IMR-90 (cell line): ENCODE measurements at regions not wholly inside any gene's neighbourhood (a gene's known extent, or its start where the extent isn't known, plus 50 kb on each side); places are given as distances from the start of the nearest gene placed in this dataset.

Experiments used
- ATAC-seq: fragments of 200-7000 bp; cut with Tn5 transposase; 2 replicates; pipeline ENCODE4 v1.9.1; 2020; ENCODE audit warnings: low read depth, mild to moderate bottlenecking, moderate library complexity
- BruUV-seq: library from RNA; stranded (reverse); fragments of 400-500 nt; replicated peaks from 2 replicates; lab custom pipeline; 2021; lab: Mats Ljungman, UMichigan
- CTCF ChIA-PET: fragments of 300-600 bp; formaldehyde crosslinking; extraction: SDS; loops from one replicate; lab custom pipeline; 2021; ENCODE audit warnings: antibody characterized with exemption; lab: Yijun Ruan, JAX
- POLR2A ChIA-PET: fragments of 300-600 bp; sonication (Branson Sonifier 250); formaldehyde crosslinking; loops from one replicate; lab custom pipeline; 2022; ENCODE audit warnings: antibody characterized with exemption; ENCODE audit not compliant: unreplicated experiment; lab: Charles Lee
- DNase-seq: peaks from one replicate; pipeline ENCODE4 v3.0.0; 2013
- H2AFZ ChIP-seq: replicated peaks from 2 replicates; pipeline ENCODE3; 2013; ENCODE audit warnings: low read length, mild to moderate bottlenecking; ENCODE audit not compliant: poor library complexity
- H2AK5ac ChIP-seq: 2 replicates; pipeline ENCODE4 v1.6.1; 2013; ENCODE audit warnings: low read depth, low read length, inconsistent platforms
- H2AK9ac ChIP-seq: replicated peaks from 2 replicates; pipeline ENCODE3; 2013; ENCODE audit warnings: mild to moderate bottlenecking, low read depth, low read length, moderate library complexity; ENCODE audit not compliant: poor library complexity
- H2BK120ac ChIP-seq: 2 replicates; pipeline ENCODE4 v1.6.1; 2013; ENCODE audit warnings: low read depth, low read length, inconsistent platforms
- H2BK15ac ChIP-seq: 3 replicates; pipeline ENCODE4 v1.6.1; 2013; ENCODE audit warnings: low read depth, low read length, inconsistent platforms
- H2BK20ac ChIP-seq: 2 replicates; pipeline ENCODE4 v1.6.1; 2013; ENCODE audit warnings: low read depth, mild to moderate bottlenecking, inconsistent platforms, low read length, moderate library complexity
- H2BK5ac ChIP-seq: 2 replicates; pipeline ENCODE4 v1.6.1; 2013; ENCODE audit warnings: mild to moderate bottlenecking, low read depth, low read length, inconsistent platforms; ENCODE audit not compliant: poor library complexity, severe bottlenecking
- H3K14ac ChIP-seq: replicated peaks from 2 replicates; pipeline ENCODE4 v1.6.1; 2013; ENCODE audit warnings: low read depth, low read length, inconsistent platforms
- H3K18ac ChIP-seq: 2 replicates; pipeline ENCODE4 v1.6.1; 2013; ENCODE audit warnings: low read depth, low read length, control low read depth
- H3K23ac ChIP-seq: 2 replicates; pipeline ENCODE4 v1.6.1; 2013; ENCODE audit warnings: low read depth, low read length, inconsistent platforms
- H3K27ac ChIP-seq: 2 replicates; pipeline ENCODE4 v1.5.1; 2013; ENCODE audit warnings: mild to moderate bottlenecking, control low read depth, low read length; ENCODE audit not compliant: insufficient read depth
- H3K27me3 ChIP-seq: 2 replicates; pipeline ENCODE4 v1.6.1; 2013; ENCODE audit warnings: low read length; ENCODE audit not compliant: control insufficient read depth, insufficient read depth
- H3K36me3 ChIP-seq: 2 replicates; pipeline ENCODE4 v1.6.1; 2013; ENCODE audit warnings: low read length, mixed read lengths; ENCODE audit not compliant: control insufficient read depth, insufficient read depth
- H3K4ac ChIP-seq: 2 replicates; pipeline ENCODE4 v1.6.1; 2013; ENCODE audit warnings: low read depth, low read length, inconsistent platforms
- H3K4me1 ChIP-seq: 2 replicates; pipeline ENCODE4 v1.6.1; 2013; ENCODE audit warnings: low read length, mixed read lengths; ENCODE audit not compliant: control insufficient read depth, insufficient read depth
- H3K4me2 ChIP-seq: 2 replicates; pipeline ENCODE4 v1.6.1; 2013; ENCODE audit warnings: low read depth, mild to moderate bottlenecking, control low read depth, low read length, moderate library complexity
- H3K4me3 ChIP-seq: 2 replicates; pipeline ENCODE4 v1.5.1; 2013; ENCODE audit warnings: low read depth, mild to moderate bottlenecking, control low read depth, low read length, moderate library complexity; ENCODE audit not compliant: insufficient read depth
- H3K56ac ChIP-seq: 2 replicates; pipeline ENCODE4 v1.6.1; 2013; ENCODE audit warnings: low read length, inconsistent platforms; ENCODE audit not compliant: insufficient read depth; ENCODE audit errors: extremely low read depth
- H3K79me1 ChIP-seq, 2 experiments: 2 replicates each; pipeline ENCODE4 v1.6.1; 2013; ENCODE audit warnings: low read length in 2 of 2, inconsistent platforms in 1 of 2, low read depth in 1 of 2
- H3K9ac ChIP-seq: 2 replicates; pipeline ENCODE4 v1.6.1; 2013; ENCODE audit warnings: low read depth, low read length, control low read depth
- H3K9me1 ChIP-seq: 2 replicates; pipeline ENCODE4 v1.6.1; 2013; ENCODE audit warnings: low read length, inconsistent platforms; ENCODE audit not compliant: insufficient read depth
- H3K9me3 ChIP-seq: 2 replicates; pipeline ENCODE4 v1.6.1; 2013; ENCODE audit warnings: low read length; ENCODE audit not compliant: control insufficient read depth, insufficient read depth
- H4K20me1 ChIP-seq: 2 replicates; pipeline ENCODE4 v1.6.1; 2013; ENCODE audit warnings: low read length, inconsistent platforms; ENCODE audit not compliant: insufficient read depth
- H4K5ac ChIP-seq: 2 replicates; pipeline ENCODE4 v1.6.1; 2013; ENCODE audit warnings: mild to moderate bottlenecking, low read depth, low read length, control low read depth
- H4K8ac ChIP-seq, 2 experiments: 2 replicates each; pipeline ENCODE4 v1.6.1; 2013; ENCODE audit warnings: low read depth in 2 of 2, low read length in 2 of 2, control low read depth in 1 of 2, inconsistent platforms in 1 of 2
- H4K91ac ChIP-seq: 2 replicates; pipeline ENCODE4 v1.6.1; 2013; ENCODE audit warnings: low read depth, low read length, inconsistent platforms; ENCODE audit not compliant: insufficient read depth
- BHLHE40 ChIP-seq: fragments of 150-350 bp; IDR thresholded peaks from 2 replicates; pipeline ENCODE4 v1.6.1; 2016; ENCODE audit warnings: mild to moderate bottlenecking, low read depth, low read length
- CHD1 ChIP-seq: IDR thresholded peaks from 2 replicates; pipeline ENCODE4 v1.6.1; 2012; ENCODE audit warnings: low read depth, low read length, improper control_type of control experiment
- CTCF ChIP-seq: conservative IDR thresholded peaks from 2 replicates; pipeline ENCODE4 v1.5.1; 2012; ENCODE audit warnings: mild to moderate bottlenecking, low read depth, low read length, improper control_type of control experiment
- ELK1 ChIP-seq: fragments of 150-350 bp; IDR thresholded peaks from 2 replicates; pipeline ENCODE4 v1.6.1; 2016; ENCODE audit warnings: low read depth, mild to moderate bottlenecking, low read length, moderate library complexity, borderline replicate concordance
- FOS ChIP-seq: fragments of 150-350 bp; IDR thresholded peaks from 2 replicates; pipeline ENCODE4 v1.6.1; 2016; ENCODE audit warnings: low read depth, low read length
- MAFK ChIP-seq: IDR thresholded peaks from 2 replicates; pipeline ENCODE4 v1.6.1; 2012; ENCODE audit warnings: low read depth, low read length, improper control_type of control experiment
- MXI1 ChIP-seq: IDR thresholded peaks from 2 replicates; pipeline ENCODE4 v1.6.1; 2012; ENCODE audit warnings: low read depth, mild to moderate bottlenecking, low read length, moderate library complexity, borderline replicate concordance
- NFE2L2 ChIP-seq: fragments of 150-350 bp; IDR thresholded peaks from 2 replicates; pipeline ENCODE4 v1.6.1; 2016; ENCODE audit warnings: low read depth, mild to moderate bottlenecking, low read length
- POLR2A ChIP-seq: IDR thresholded peaks from 2 replicates; pipeline ENCODE4 v1.6.1; 2012; ENCODE audit warnings: mild to moderate bottlenecking, low read depth, low read length
- RAD21 ChIP-seq: IDR thresholded peaks from 2 replicates; pipeline ENCODE4 v1.6.1; 2012; ENCODE audit warnings: low read length, improper control_type of control experiment
- RCOR1 ChIP-seq: IDR thresholded peaks from 2 replicates; pipeline ENCODE4 v1.6.1; 2012; ENCODE audit warnings: mild to moderate bottlenecking, low read length, improper control_type of control experiment; ENCODE audit not compliant: insufficient replicate concordance
- RFX5 ChIP-seq: IDR thresholded peaks from 2 replicates; pipeline ENCODE4 v1.8.0; 2012; ENCODE audit warnings: low read depth, mild to moderate bottlenecking, low read length, moderate library complexity
- WGBS, 2 experiments: methylation state at CpG; one replicate each; pipeline versions ENCODE4 v1.1.5 to v1.1.7; 2013; ENCODE audit warnings: missing lambda C conversion rate in 2 of 2; ENCODE audit not compliant: insufficient read length in 1 of 2; ENCODE audit errors: extremely low coverage in 2 of 2; 5-methylcytosine and 5-hydroxymethylcytosine counted together
- dilution Hi-C: fragments of 300-500 bp; cut with HindIII; formaldehyde crosslinking; loops from one replicate; pipeline ENCODE4 v1.14.3; 2018; ENCODE audit warnings: low sequenced_read_pairs; ENCODE audit not compliant: unreplicated experiment
- in situ Hi-C: fragments of 300-500 bp; cut with MboI; formaldehyde crosslinking; loops from 3 replicates; pipeline ENCODE4 v1.14.3; 2019; ENCODE audit warnings: low sequenced_read_pairs, inconsistent platforms, mixed read lengths
- intact Hi-C: fragments of 100-400 bp; cut with micrococcal nuclease; formaldehyde crosslinking; loops from 2 replicates; pipeline ENCODE4 v1.10.0; 2022

GRCh38 chr4:163776957-163777356 lies 282.5 kb downstream of the TMA16 start:
- no peak overlapping the region for H3K27ac ChIP-seq
- in situ Hi-C loops = no loop called here
- H3K36me3 ChIP-seq = no peaks in the 10 kb centered on the region
- dilution Hi-C loops = no loop called here
- H3K4ac ChIP-seq = no peak overlapping the region
- H3K79me1 ChIP-seq = no peaks in the 10 kb centered on the region
- H3K27me3 ChIP-seq = no peaks in the 10 kb centered on the region
- no peak overlapping the region for H2BK20ac ChIP-seq
- H2BK120ac ChIP-seq = no peak overlapping the region
- H2AFZ ChIP-seq = no peak overlapping the region
- H4K8ac ChIP-seq = no peak overlapping the region
- H3K56ac ChIP-seq = no peak overlapping the region
- POLR2A ChIA-PET = no interaction called here
- H2BK5ac ChIP-seq = no peak overlapping the region
- H3K4me1 ChIP-seq = no peaks in the 10 kb centered on the region
- no peak for ATAC-seq
- no peak overlapping the region for H2AK5ac ChIP-seq
- no peak overlapping the region for H3K23ac ChIP-seq
- H3K9ac ChIP-seq = no peak overlapping the region
- H3K9me3 ChIP-seq = no peaks in the 10 kb centered on the region
- WGBS, 2 experiments = no CpG with 5 or more reads among the region's 1 CpG
- no peak overlapping the region for H3K4me2 ChIP-seq
- no peak overlapping the region for H4K91ac ChIP-seq
- intact Hi-C loops = no loop called here
- no peak overlapping the region for H4K5ac ChIP-seq
- CTCF ChIA-PET = interaction anchor here (0.6 kb wide), 1 partner anchor 51 kb away, joined by 3 read pairs; no protein-coding TSS in a partner anchor
- DNase-seq = no peak
- no peak overlapping the region for H2BK15ac ChIP-seq
- H3K4me3 ChIP-seq = no peak overlapping the region
- no peaks in the 10 kb centered on the region for H3K9me1 ChIP-seq
- no peak for TF ChIP-seq BHLHE40
- TF ChIP-seq MXI1 = no peak
- no peak for TF ChIP-seq CHD1
- TF ChIP-seq POLR2A = no peak
- TF ChIP-seq NFE2L2 = no peak
- TF ChIP-seq MAFK = no peak
- no peak for TF ChIP-seq CTCF
- TF ChIP-seq ELK1 = no peak
- no peak for TF ChIP-seq RCOR1
- no peak for TF ChIP-seq RFX5
- TF ChIP-seq RAD21 = no peak
- no peak for TF ChIP-seq FOS
- H3K18ac ChIP-seq = no peak overlapping the region
- H2AK9ac ChIP-seq = no peak overlapping the region
- H4K20me1 ChIP-seq = no peaks in the 10 kb centered on the region
- no TSS peak for BruUV-seq
- H3K14ac ChIP-seq = no peak overlapping the region
